K562 (cell line): ENCODE measurements at regions not wholly inside any gene's neighbourhood (a gene's known extent, or its start where the extent isn't known, plus 50 kb on each side); places are given as distances from the start of the nearest gene placed in this dataset.

Experiments
- ATAC-seq: fragments of 200-7000 bp; cut with Tn5 transposase; 3 replicates; pipeline ENCODE4 v1.9.1; 2020; ENCODE audit warnings: moderate library complexity
- BruUV-seq: library from RNA; stranded (reverse); fragments of 400-500 nt; replicated peaks from 2 replicates; lab custom pipeline; 2021; lab: Mats Ljungman, UMichigan
- CTCF ChIA-PET: fragments of 300-600 bp; formaldehyde crosslinking; extraction: SDS; loops from one replicate; lab custom pipeline; 2021; ENCODE audit warnings: low intra/inter-chr PET ratio; lab: Yijun Ruan, JAX
- POLR2A ChIA-PET: fragments of 300-600, 350-650 bp; sonication (Branson Sonifier 250); formaldehyde crosslinking; extraction: SDS; loops from one replicate; lab custom pipeline; 2021; ENCODE audit warnings: antibody characterized with exemption, inconsistent platforms; lab: Yijun Ruan, JAX
- DNase-seq, 4 experiments: peaks; one replicate each; pipeline versions ENCODE4 v3.0.0 to v3.0.0-alpha.2; 2011 to 2018; ENCODE audit warnings: low spot score in 3 of 4, mixed read lengths in 3 of 4; ENCODE audit errors: extremely low read depth in 1 of 4
- FAIRE-seq: peaks from 2 replicates; lab custom pipeline; 2011; peaks lifted over from hg19 to GRCh38; lab: Jason Lieb, UNC
- H2AFZ ChIP-seq: 2 replicates; pipeline ENCODE4 v1.6.0; 2011; ENCODE audit warnings: low read depth, low read length, control low read depth, inconsistent platforms
- H3K27ac ChIP-seq: fragments of 200-600 bp; 3 replicates; pipeline ENCODE4 v1.8.0; 2011; ENCODE audit warnings: low read depth, mild to moderate bottlenecking, control low read depth, inconsistent platforms, low read length, moderate library complexity, mixed read lengths; ENCODE audit errors: extremely low read depth
- H3K27me3 ChIP-seq, 2 experiments: fragments of 300-600 bp in 1 of 2; 2 replicates in 1 of 2; 3 replicates in 1 of 2; pipeline versions ENCODE4 v1.6.0 to v1.8.0; 2011; ENCODE audit warnings: inconsistent platforms in 2 of 2, low read length in 2 of 2, mild to moderate bottlenecking in 1 of 2, mixed read lengths in 1 of 2, moderate library complexity in 1 of 2; ENCODE audit not compliant: control insufficient read depth in 2 of 2, insufficient read depth in 2 of 2
- H3K36me3 ChIP-seq: fragments of 300-600 bp; 3 replicates; pipeline ENCODE4 v1.8.0; 2011; ENCODE audit warnings: mild to moderate bottlenecking, low read length, inconsistent platforms; ENCODE audit not compliant: control insufficient read depth, insufficient read depth
- H3K4me1 ChIP-seq, 2 experiments: fragments of 200-600 bp in 1 of 2; replicated peaks in 1 of 2; 2 replicates in 1 of 2; 3 replicates in 1 of 2; pipeline versions ENCODE4 v1.5.1 to v1.8.0; 2011; ENCODE audit warnings: inconsistent platforms in 2 of 2, low read length in 2 of 2, mild to moderate bottlenecking in 1 of 2, mixed read lengths in 1 of 2, moderate library complexity in 1 of 2; ENCODE audit not compliant: control insufficient read depth in 2 of 2, insufficient read depth in 2 of 2
- H3K4me2 ChIP-seq: 2 replicates; pipeline ENCODE4 v1.6.1; 2011; ENCODE audit warnings: low read length, control low read depth, inconsistent platforms, mixed read lengths; ENCODE audit not compliant: insufficient read depth
- H3K4me3 ChIP-seq: fragments of 200-600 bp; sonication (generic), shearing (Covaris generic); 2 replicates; pipeline ENCODE4 v1.5.1; 2016; ENCODE audit warnings: control low read depth, inconsistent platforms
- H3K79me2 ChIP-seq: fragments of 200-600 bp; 3 replicates; pipeline ENCODE4 v1.8.0; 2011; ENCODE audit warnings: low read length, inconsistent platforms; ENCODE audit not compliant: control insufficient read depth, insufficient read depth
- H3K9ac ChIP-seq, 2 experiments: 2 replicates each; pipeline versions ENCODE4 v1.6.0 to v1.6.1; 2011; ENCODE audit warnings: low read depth in 2 of 2, low read length in 2 of 2, control low read depth in 1 of 2, inconsistent platforms in 1 of 2, mild to moderate bottlenecking in 1 of 2, mixed read lengths in 1 of 2; ENCODE audit not compliant: insufficient read depth in 1 of 2
- H3K9me1 ChIP-seq: one replicate; pipeline ENCODE4 v1.6.0; 2011; ENCODE audit warnings: inconsistent platforms, mild to moderate bottlenecking, low read length, moderate library complexity; ENCODE audit not compliant: control insufficient read depth, insufficient read depth
- H3K9me3 ChIP-seq: replicated peaks from 2 replicates; pipeline ENCODE4 v1.5.1; 2011; ENCODE audit warnings: low read depth, low read length, inconsistent platforms; ENCODE audit not compliant: control insufficient read depth, insufficient read depth
- H4K20me1 ChIP-seq: replicated peaks from 2 replicates; pipeline ENCODE4 v1.6.1; 2011; ENCODE audit warnings: low read length, inconsistent platforms, mixed read lengths; ENCODE audit not compliant: control insufficient read depth, insufficient read depth
- ATF1 ChIP-seq, 2 experiments: fragments of 450-650 bp in 1 of 2; IDR thresholded peaks; 2 replicates each; pipeline ENCODE4 v1.6.1; 2016; ENCODE audit warnings: missing compliant biosample characterization in 1 of 2, missing genetic modification characterization in 1 of 2
- CBX5 ChIP-seq: IDR thresholded peaks from 2 replicates; pipeline ENCODE4 v1.6.1; 2014; ENCODE audit warnings: low read depth, borderline replicate concordance
- CLOCK ChIP-seq: fragments of 250-450 bp; sonication (Bioruptor Pico); IDR thresholded peaks from 2 replicates; pipeline ENCODE4 v1.4.0; 2020; ENCODE audit warnings: mild to moderate bottlenecking, moderate library complexity, borderline replicate concordance
- E2F4 ChIP-seq: sonication (generic); formaldehyde crosslinking; IDR thresholded peaks from 2 replicates; pipeline ENCODE4 v1.8.0; 2022; ENCODE audit warnings: mild to moderate bottlenecking, low read depth, missing genetic modification reagents
- RAD51 ChIP-seq: fragments of 450-650 bp; IDR thresholded peaks from 2 replicates; pipeline ENCODE4 v1.7.1; 2016; ENCODE audit warnings: low read depth, mild to moderate bottlenecking, borderline replicate concordance
- REST ChIP-seq, 2 experiments: fragments of 450-650 bp; formaldehyde crosslinking in 1 of 2; IDR thresholded peaks; 2 replicates each; pipeline versions ENCODE4 v1.4.0 to v1.6.1; 2014 to 2020; ENCODE audit warnings: mild to moderate bottlenecking in 2 of 2, borderline replicate concordance in 1 of 2, low read depth in 1 of 2
- TBP ChIP-seq: optimal IDR thresholded peaks from 2 replicates; pipeline ENCODE3; 2011; ENCODE audit warnings: low read depth, low read length, improper control_type of control experiment
- ZNF165 ChIP-seq: fragments of 250-450 bp; sonication (Bioruptor Pico); IDR thresholded peaks from 2 replicates; pipeline ENCODE4 v1.4.0; 2020; ENCODE audit warnings: borderline replicate concordance
- ZNF282 ChIP-seq: sonication (generic); formaldehyde crosslinking; IDR thresholded peaks from 2 replicates; pipeline ENCODE4 v1.8.1; 2023; ENCODE audit warnings: missing genetic modification reagents
- WGBS: fragments of 100-300 bp; shearing (Covaris generic); methylation state at CpG from one replicate; pipeline ENCODE4 v1.1.6; 2016; ENCODE audit warnings: low coverage, mixed read lengths; ENCODE audit not compliant: insufficient coverage; ENCODE audit errors: missing lambda C conversion rate; 5-methylcytosine and 5-hydroxymethylcytosine counted together
- in situ Hi-C: fragments of 300-500 bp; cut with MboI; formaldehyde crosslinking; loops from 4 replicates; pipeline ENCODE4 v1.15.0; 2018; ENCODE audit warnings: inconsistent platforms, mixed read lengths
- intact Hi-C: fragments of 100-400 bp; cut with micrococcal nuclease; formaldehyde crosslinking; loops from 2 replicates; pipeline ENCODE4 v1.14.2; 2022

GRCh38 chr14:97572583-97573458 is 775.6 kb downstream of the VRK1 start:
- H3K36me3 ChIP-seq, result no peaks in the 10 kb centered on the region
- H3K27me3 ChIP-seq, result no peaks in the 10 kb centered on the region
- no peaks in the 10 kb centered on the region for H4K20me1 ChIP-seq
- no peaks in the 10 kb centered on the region for H3K9me1 ChIP-seq
- H3K27ac ChIP-seq, result no peak overlapping the region
- H3K9ac ChIP-seq, result no peak overlapping the region
- CTCF ChIA-PET, result no interaction called here
- intact Hi-C loops (no loop called here), in situ Hi-C loops (no loop called here)
- no TSS peak for BruUV-seq
- POLR2A ChIA-PET, result interaction anchor here (0.6 kb wide), 1 partner anchor 63 kb away, joined by 4 read pairs; no protein-coding TSS in a partner anchor
- H3K4me2 ChIP-seq, result no peak overlapping the region
- H3K4me1 ChIP-seq, result no peaks in the 10 kb centered on the region
- ATAC-seq (no peak), DNase-seq (no peak), FAIRE-seq (no peak)
- 0% methylated on average over 13 of the region's 19 CpGs for WGBS
- no peaks in the 10 kb centered on the region for H3K79me2 ChIP-seq
- H3K9me3 ChIP-seq, result no peaks in the 10 kb centered on the region
- no peak overlapping the region for H3K4me3 ChIP-seq
- no peak overlapping the region for H2AFZ ChIP-seq
- TF ChIP-seq ZNF165 (CRISPR knock-in tag), result no peak
- TF ChIP-seq CLOCK (CRISPR knock-in tag), result no peak
- TF ChIP-seq RAD51, result no peak
- no peak for TF ChIP-seq TBP
- no peak for TF ChIP-seq CBX5
- TF ChIP-seq ZNF282, result no peak
- TF ChIP-seq ATF1 (CRISPR knock-in tag; IDR thresholded peaks at IDR 0.05), result no peak
- no peak for TF ChIP-seq ATF1 (tag; IDR thresholded peaks at IDR 0.05)
- no peak for TF ChIP-seq E2F4
- no peak for TF ChIP-seq REST (IDR thresholded peaks at IDR 0.05; ENCODE audit: borderline replicate concordance)
- TF ChIP-seq REST (CRISPR knock-in tag; IDR thresholded peaks at IDR 0.05; ENCODE audit: low read depth), result no peak
